Colonic mucosa (tissue), 4 donors: ENCODE measurements at regions not wholly inside any gene's neighbourhood (a gene's known extent, or its start where the extent isn't known, plus 50 kb on each side); places are given as distances from the start of the nearest gene placed in this dataset.

Experiments used
- DNase-seq: peaks from one replicate; pipeline ENCODE4 v3.0.0-alpha.2; 2020
- H3K27ac ChIP-seq: fragments of 200-600 bp; one replicate; pipeline ENCODE4 v1.8.0; 2021
- H3K27me3 ChIP-seq: fragments of 200-600 bp; one replicate; pipeline ENCODE4 v1.8.0; 2021
- H3K36me3 ChIP-seq: fragments of 200-600 bp; one replicate; pipeline ENCODE4 v1.8.0; 2021
- H3K4me1 ChIP-seq: fragments of 200-600 bp; one replicate; pipeline ENCODE4 v1.8.0; 2021; ENCODE audit warnings: mild to moderate bottlenecking
- H3K4me3 ChIP-seq: fragments of 200-600 bp; one replicate; pipeline ENCODE4 v1.8.0; 2021
- H3K9ac ChIP-seq, 2 donors: one replicate each; pipeline ENCODE4 v1.7.0; 2013; ENCODE audit warnings: control low read depth in 2 of 2, low read depth in 2 of 2, low read length in 2 of 2
- H3K9me3 ChIP-seq: fragments of 200-600 bp; one replicate; pipeline ENCODE4 v1.8.0; 2021
- CTCF ChIP-seq: fragments of 200-600 bp; IDR thresholded peaks from one replicate; pipeline ENCODE4 v1.8.0; 2022; ENCODE audit warnings: antibody characterized with exemption, mild to moderate bottlenecking
- intact Hi-C: fragments of 100-400 bp; cut with DNase I; formaldehyde crosslinking; loops from one replicate; pipeline ENCODE4 v1.14.1; 2022
- donor health status: healthy.
- donor health status: DM: no; HTN: no; CAD: no.
- donor health status: DM: no; HTN: no; CAD: no.

GRCh38 chr2:118386641-118387302, 298.5 kb downstream of the INSIG2 start:
- H3K27me3 ChIP-seq: no peaks in the 10 kb centered on the region
- no peaks in the 10 kb centered on the region for H3K9me3 ChIP-seq
- no peaks in the 10 kb centered on the region for H3K4me1 ChIP-seq
- no peaks in the 10 kb centered on the region for H3K36me3 ChIP-seq
- TF ChIP-seq CTCF: no peak
- no peak overlapping the region for H3K4me3 ChIP-seq
- no peak for DNase-seq
- no peak overlapping the region for H3K27ac ChIP-seq
- no peak overlapping the region for H3K9ac ChIP-seq
- intact Hi-C loops: no loop called here

GRCh38 chr2:118380915-118381653, 292.8 kb downstream of the INSIG2 start:
- no peaks in the 10 kb centered on the region for H3K27me3 ChIP-seq
- no peak overlapping the region for H3K27ac ChIP-seq
- no peak for DNase-seq
- H3K9ac ChIP-seq: no peak overlapping the region
- intact Hi-C loops: no loop called here
- no peaks in the 10 kb centered on the region for H3K9me3 ChIP-seq
- H3K4me3 ChIP-seq: no peak overlapping the region
- no peak for TF ChIP-seq CTCF
- H3K4me1 ChIP-seq: no peaks in the 10 kb centered on the region
- no peaks in the 10 kb centered on the region for H3K36me3 ChIP-seq

DNA sequence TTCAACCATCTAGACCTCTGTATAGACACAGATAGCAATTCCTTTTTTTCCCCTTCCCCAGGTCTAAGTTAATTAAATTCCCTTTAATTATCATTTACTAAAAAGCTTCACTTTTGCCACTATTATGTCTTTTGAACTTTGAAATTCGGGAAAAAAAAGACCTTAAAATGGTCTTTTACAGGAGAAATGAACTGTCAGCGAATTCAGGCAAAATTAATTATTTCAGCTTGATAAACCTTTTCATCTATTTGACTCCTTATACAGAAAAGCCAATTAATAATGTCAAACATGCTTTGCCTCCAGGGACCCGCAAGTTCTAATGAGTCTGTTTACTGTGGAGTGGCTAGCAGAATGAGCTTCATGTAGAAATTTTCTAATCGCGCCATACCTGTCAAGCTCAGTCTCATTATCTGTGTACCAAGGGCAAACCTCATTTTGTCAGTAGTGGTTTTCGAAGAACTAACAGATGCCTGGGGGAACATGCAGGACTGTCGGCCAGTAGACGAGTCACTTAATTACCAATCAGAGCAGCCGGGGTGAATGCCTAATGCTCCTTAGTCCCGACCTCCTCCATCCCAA, 287.7 kb downstream of the INSIG2 start:
- no peak for DNase-seq
- intact Hi-C loops: no loop called here
- no peak overlapping the region for H3K9ac ChIP-seq
- no peak for TF ChIP-seq CTCF
- no peaks in the 10 kb centered on the region for H3K9me3 ChIP-seq
- H3K27ac ChIP-seq: no peak overlapping the region
- H3K36me3 ChIP-seq: no peaks in the 10 kb centered on the region
- H3K27me3 ChIP-seq: no peaks in the 10 kb centered on the region
- H3K4me3 ChIP-seq: no peak overlapping the region
- H3K4me1 ChIP-seq: no peaks in the 10 kb centered on the region

DNA sequence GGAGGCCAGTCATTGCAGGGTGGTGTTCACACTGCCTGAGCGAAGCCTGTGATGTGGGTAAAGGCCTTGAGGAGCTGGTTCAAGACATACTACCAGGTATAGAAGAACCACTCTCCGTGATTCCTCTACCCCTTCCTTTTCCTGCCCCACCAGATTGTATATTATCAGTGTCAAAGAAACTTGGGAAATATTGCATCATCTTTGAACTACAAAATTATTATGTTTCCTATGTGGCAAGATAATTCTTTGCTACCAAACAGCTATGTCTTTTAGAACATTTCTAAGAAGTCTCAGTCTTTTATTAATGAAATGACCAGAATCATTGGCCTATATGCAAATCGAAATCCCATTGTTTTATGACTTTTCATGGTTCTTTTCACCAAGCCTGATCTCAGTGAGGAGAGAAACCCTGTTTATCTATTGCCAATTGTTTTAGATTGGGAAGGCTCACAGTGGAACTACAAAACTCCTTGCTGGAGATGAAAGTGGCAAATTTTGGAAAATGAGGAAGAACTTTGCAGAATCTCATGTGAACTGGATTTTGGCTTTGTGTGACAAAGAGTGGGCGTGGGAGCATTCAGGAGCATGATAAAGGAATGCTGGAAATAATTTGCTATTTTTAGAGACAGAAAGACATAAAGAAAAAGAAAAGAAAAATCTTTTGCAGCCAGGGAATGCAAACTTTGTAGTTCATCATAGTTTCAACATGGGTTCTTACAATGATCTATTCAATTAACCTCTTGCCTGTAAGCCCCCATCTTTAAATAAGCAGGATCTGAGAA, 286.9 kb downstream of the INSIG2 start:
- intact Hi-C loops: loop anchor here (5.0 kb wide), 1 partner anchor 482 kb away; no protein-coding TSS in a partner anchor
- no peak for TF ChIP-seq CTCF
- H3K27me3 ChIP-seq: no peaks in the 10 kb centered on the region
- H3K4me3 ChIP-seq: no peak overlapping the region
- no peak overlapping the region for H3K27ac ChIP-seq
- DNase-seq: no peak
- no peak overlapping the region for H3K9ac ChIP-seq
- H3K9me3 ChIP-seq: no peaks in the 10 kb centered on the region
- no peaks in the 10 kb centered on the region for H3K36me3 ChIP-seq
- H3K4me1 ChIP-seq: no peaks in the 10 kb centered on the region
